ENCODE measurements at regions not wholly inside any gene's neighbourhood (a gene's known extent, or its start where the extent isn't known, plus 50 kb on each side); places are given as distances from the start of the nearest gene placed in this dataset.

DNA sequence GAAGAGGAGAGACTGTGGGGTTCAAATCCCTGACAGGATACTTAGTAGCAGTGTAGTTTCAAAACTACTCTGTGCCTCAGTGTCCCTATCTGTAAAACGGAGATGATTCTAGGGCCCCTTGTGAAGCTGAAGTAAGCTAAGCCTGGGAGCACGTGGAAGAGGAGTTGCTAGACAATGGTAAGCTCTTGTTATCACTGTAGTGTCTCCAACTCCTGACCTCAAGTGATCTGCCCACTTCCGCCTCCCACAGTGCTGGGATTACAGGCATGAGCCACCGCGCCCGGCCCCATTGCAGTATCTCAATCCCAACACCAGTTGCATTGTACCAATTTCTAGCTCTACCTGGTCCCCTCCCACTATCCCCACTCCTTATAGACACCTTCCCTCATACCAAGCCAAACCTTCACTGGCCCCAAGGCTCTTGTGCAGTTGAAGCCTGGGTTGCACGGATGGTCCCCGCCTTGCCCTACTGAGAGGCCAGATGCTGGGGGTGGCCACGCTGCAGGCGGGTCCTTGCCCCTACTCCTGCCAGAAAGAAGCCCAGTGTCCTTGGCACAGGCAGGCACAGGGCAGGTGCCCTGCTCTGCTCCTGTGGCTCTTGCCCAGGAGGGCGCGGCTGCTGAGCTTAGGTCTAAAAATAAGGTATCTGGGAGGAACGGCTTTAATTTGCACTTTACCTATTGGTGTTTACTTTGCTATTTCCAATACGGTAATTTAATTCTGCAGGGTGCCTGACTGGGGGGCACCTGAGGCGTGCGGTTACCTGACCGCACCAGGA, 118.1 kb downstream of the VEGFA start:
- TF ChIP-seq EZH2 (IDR thresholded peaks at IDR 0.05; ENCODE audit: borderline replicate concordance, insufficient read depth, low read depth, low read length, poor library complexity, severe bottlenecking) = no peak
- TF ChIP-seq, protein P1, sequence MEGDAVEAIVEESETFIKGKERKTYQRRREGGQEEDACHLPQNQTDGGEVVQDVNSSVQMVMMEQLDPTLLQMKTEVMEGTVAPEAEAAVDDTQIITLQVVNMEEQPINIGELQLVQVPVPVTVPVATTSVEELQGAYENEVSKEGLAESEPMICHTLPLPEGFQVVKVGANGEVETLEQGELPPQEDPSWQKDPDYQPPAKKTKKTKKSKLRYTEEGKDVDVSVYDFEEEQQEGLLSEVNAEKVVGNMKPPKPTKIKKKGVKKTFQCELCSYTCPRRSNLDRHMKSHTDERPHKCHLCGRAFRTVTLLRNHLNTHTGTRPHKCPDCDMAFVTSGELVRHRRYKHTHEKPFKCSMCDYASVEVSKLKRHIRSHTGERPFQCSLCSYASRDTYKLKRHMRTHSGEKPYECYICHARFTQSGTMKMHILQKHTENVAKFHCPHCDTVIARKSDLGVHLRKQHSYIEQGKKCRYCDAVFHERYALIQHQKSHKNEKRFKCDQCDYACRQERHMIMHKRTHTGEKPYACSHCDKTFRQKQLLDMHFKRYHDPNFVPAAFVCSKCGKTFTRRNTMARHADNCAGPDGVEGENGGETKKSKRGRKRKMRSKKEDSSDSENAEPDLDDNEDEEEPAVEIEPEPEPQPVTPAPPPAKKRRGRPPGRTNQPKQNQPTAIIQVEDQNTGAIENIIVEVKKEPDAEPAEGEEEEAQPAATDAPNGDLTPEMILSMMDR (IDR thresholded peaks at IDR 0.05) = no peak

All from B cell (primary cell).